ENCODE measurements at regions not wholly inside any gene's neighbourhood (a gene's known extent, or its start where the extent isn't known, plus 50 kb on each side); places are given as distances from the start of the nearest gene placed in this dataset.

GRCh38 chr10:84844461-84844860 is 516.1 kb downstream of the CCSER2 start:
- TF ChIP-seq, protein P1, sequence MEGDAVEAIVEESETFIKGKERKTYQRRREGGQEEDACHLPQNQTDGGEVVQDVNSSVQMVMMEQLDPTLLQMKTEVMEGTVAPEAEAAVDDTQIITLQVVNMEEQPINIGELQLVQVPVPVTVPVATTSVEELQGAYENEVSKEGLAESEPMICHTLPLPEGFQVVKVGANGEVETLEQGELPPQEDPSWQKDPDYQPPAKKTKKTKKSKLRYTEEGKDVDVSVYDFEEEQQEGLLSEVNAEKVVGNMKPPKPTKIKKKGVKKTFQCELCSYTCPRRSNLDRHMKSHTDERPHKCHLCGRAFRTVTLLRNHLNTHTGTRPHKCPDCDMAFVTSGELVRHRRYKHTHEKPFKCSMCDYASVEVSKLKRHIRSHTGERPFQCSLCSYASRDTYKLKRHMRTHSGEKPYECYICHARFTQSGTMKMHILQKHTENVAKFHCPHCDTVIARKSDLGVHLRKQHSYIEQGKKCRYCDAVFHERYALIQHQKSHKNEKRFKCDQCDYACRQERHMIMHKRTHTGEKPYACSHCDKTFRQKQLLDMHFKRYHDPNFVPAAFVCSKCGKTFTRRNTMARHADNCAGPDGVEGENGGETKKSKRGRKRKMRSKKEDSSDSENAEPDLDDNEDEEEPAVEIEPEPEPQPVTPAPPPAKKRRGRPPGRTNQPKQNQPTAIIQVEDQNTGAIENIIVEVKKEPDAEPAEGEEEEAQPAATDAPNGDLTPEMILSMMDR (conservative IDR thresholded peaks at IDR 0.05 in 1 of 2, IDR thresholded peaks at IDR 0.05 in 1 of 2; ENCODE audit: low read depth in 1 of 2, low read length in 2 of 2): no peak
- TF ChIP-seq EZH2 (IDR thresholded peaks at IDR 0.05; ENCODE audit: low read length, missing control alignments): no peak

All from fibroblast of lung (primary cell).